MV-4-11 (cell line): ENCODE measurements at regions not wholly inside any gene's neighbourhood (a gene's known extent, or its start where the extent isn't known, plus 50 kb on each side); places are given as distances from the start of the nearest gene placed in this dataset.
A peak's percentile ranks its signal among the peaks of the same experiment; 100 is the strongest.

ENCODE experiments used
- DNase-seq: peaks from one replicate; lab custom pipeline; 2025; lab: John Stamatoyannopoulos, UW

GRCh38 chr12:60337839-60338549 is 742.2 kb downstream of the SLC16A7 start:
- no peak for DNase-seq

DNA sequence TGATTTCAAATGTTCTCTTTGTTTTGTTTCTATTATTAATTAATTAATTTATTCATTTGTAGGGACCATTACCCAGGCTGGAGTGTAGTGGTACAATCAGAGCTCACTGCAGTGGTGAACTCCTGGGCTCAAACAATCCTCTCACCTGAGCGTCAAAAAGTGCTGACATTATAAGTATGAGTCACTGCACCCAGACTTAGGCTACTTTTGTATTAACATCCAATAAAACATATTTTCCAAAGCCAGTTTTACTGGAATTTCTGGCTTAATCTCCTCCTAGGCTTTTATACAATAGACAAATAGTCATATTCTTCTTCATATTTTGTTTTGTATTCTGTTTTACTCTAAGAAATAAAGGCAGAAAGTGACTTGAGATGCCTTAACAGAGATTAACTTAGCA is 749.6 kb downstream of the SLC16A7 start:
- DNase-seq, result no peak

DNA sequence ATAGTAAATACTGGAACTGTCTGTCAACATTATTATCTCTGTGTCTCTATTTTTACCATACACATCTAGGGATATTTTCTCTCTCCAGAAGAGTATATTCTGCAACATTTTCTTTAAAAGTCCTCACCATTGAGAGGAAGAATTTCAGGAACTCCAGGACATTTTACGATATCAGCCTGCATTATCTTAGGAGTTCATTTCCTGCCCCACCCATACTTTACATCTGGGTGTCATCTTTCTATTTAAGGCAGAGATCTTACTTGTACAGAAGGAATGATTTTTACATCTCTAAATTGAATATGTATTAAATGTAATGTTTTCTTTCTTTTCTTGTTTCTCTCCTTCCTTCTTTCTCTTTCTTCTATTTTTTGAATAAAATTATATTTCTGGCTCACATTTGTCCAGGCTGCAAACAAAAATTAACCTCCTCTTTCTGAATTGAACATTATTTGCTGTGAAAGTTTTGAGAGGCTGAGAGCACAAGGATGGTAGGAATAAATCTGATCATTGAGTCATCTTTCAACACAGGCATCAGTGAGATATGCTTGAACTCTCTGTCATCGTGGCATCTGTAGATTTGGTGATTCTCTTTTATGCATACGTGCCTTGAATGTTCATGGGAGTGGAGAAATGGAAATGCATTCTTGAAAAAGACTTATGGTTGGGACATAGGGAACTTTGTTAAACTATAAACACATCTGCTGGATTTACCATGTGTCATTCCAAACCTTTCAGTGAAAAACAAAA is 753.6 kb downstream of the SLC16A7 start:
- no peak for DNase-seq

DNA sequence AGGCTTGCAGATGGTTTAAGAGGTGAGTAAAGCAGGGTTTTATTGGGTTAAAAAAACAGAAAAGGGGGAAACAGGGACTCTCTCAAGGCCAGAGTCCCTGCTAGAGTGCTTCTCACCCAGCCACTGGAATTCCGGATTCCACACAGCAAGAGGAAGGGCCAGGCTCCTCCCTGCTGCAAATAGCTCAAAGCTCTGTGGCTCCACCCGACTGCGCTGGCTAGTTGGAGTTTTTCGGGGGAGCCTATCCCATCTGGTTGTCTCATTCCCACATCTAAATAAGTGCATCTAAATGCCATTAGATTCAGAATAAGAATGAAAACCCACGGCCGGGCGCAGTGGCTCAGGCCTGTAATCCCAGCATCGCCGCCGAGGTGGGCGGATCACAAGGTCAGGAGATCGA is 791.5 kb downstream of the SLC16A7 start:
- DNase-seq, result no peak

DNA sequence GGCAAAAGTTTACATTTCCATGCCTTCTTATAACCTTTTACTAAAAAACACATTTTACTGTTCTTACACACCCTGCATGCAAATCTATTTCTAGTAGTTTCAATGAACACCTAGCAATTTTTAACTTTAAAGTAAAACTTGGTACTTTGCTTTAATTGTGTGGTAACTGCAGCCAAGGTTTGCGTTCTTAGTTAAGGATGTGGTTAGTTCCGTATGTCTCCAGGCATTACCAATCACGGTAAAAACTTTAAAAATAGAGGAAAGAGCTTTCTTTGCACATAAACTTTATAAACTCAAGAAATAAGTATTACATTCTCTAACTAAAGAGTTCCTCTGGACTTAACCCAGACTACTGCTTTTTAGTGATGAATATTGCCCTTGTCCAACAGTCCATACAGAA is 795.2 kb downstream of the SLC16A7 start:
- no peak for DNase-seq

- no peak for DNase-seq
Observed at GRCh38 chr12:60391791-60392190, 796.0 kb downstream of the SLC16A7 start.

DNA sequence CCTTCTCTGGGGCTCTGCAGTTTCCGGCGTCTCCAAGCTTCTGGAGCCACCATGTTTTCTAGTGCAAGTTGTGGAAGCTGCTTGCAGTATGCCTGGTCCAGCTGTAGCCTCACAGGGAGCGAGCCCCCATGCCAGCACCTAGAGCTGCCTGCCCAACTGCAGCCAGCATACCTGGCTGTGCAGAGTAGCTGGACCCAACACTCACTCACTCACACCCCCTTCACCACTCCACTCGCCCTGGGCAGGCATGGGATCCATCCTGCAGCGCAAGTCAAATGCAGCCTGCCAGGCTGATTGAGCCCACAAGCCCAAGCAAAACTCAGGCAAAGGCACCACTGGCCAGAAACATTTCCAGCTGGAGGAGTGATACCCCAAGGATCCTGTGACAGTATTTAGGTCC is 797.3 kb downstream of the SLC16A7 start:
- no peak for DNase-seq

DNA sequence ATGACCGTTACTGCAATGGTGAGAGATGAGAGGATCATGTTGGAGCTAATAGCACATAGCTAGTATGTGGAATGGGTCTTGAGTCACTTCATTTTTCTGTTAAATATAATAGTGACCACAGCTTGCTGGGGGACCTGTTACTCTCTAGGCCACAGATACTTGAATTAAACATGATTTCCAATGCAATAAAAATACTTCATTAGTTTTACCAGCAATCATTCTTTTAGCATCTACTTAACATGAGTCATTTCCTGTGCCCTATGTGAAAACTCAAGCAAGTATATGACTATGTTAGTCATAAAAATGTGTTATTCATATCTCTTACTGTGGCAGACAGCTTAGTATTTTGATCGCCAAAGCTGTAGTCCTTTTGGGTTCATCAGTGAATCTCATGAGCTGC is 798.8 kb downstream of the SLC16A7 start:
- no peak for DNase-seq

DNA sequence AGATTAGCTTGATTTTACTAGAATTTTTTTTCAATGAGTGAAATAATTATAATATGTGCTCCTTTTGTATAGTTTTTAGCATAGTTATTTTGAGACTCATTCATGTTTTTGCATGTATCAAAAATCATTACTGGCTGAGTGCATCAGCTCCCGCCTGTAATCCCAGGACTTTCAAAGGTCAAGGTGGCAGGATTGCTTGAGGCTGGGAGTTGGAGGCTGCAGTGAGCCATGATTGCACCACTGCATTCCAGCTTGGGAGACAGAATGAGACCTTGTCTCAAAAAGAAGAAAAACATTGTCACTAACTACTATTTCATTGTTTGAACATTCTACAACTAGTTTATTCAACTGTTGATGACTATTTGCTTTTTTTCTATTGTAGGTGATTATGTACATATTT is 802.7 kb downstream of the SLC16A7 start:
- DNase-seq, result no peak

GRCh38 chr12:60399064-60399463 is 803.2 kb downstream of the SLC16A7 start:
- DNase-seq, result no peak

GRCh38 chr12:60402996-60403395 is 807.2 kb downstream of the SLC16A7 start:
- no peak for DNase-seq

GRCh38 chr12:60415351-60415750 is 819.5 kb downstream of the SLC16A7 start:
- DNase-seq, result peak; percentile 82

GRCh38 chr12:60419986-60420385 is 824.2 kb downstream of the SLC16A7 start:
- no peak for DNase-seq

DNA sequence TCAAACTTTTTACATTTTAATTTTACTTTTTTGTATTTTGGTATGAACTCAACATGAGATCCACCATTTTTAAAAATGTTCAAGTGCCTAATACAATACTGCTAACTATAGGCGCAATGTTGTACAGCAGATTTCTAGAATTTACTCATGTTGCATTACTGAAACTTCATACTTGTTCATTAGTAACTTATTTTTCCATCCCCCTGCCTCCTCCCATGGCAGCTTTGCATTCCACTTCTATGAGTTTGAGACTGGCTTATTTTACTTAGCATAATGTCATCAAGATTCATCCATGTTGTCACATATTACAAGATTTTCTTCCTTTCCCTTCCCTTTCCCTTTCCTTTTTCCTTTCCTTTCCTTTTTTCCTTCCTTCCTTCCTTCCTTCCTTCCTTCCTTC is 825.9 kb downstream of the SLC16A7 start:
- no peak for DNase-seq

DNA sequence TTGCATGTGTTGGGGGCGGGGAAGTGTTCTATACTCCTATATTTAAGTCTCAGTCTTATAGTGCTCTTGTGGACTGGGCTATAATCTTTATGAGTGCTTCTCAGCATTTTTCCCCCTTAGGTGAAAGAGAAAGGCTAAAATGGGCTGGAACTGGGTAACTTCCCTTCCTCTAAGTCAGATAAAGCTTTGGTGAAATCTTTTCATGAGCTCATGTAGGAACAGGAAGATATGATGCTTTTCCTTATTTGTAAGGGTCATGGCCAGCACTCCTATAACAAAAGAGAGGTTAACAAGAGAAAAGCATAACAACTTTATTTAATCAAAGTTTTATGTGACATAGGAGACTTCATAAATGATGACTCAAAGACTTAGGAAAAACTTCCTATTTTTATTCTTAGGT is 841.5 kb downstream of the SLC16A7 start:
- DNase-seq, result no peak

DNA sequence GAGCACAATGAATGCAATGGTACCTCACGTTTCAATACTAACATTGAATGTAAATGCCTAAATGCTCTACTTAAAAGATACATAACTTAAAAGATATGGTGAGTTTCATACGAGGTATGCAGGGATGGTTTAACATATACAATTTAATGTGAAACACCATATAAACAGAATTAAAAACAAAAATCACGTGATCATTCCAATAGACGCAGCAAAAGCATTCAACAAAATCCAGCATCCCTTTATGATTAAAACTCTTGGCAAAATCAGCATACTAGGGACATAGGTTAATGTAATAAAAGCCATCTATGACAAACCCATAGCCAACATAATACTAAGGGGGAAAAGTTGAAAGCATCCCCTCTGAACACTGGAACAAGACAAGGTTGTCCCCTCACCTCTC is 845.7 kb downstream of the SLC16A7 start:
- no peak for DNase-seq

- no peak for DNase-seq
Observed at GRCh38 chr12:60451457-60451856, 855.6 kb downstream of the SLC16A7 start.

DNA sequence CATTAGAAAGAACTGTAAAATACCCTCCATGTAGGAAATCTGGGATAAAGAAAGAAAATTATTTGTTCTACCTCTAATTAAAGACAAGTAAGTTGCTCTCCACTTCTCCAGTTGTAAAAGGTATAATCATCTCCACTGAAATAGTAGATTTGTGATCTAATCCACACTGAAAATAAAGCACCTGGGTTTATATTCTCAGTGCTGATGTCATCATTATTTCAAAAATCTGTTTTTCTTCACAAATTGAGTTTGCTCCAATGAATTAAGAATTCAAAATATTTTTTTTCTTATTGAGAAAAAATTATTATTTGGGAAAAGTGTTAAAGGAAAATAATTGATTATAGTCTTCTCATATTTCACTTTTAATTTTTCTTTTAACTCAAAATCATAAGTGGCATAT is 869.2 kb downstream of the SLC16A7 start:
- DNase-seq, result no peak

- DNase-seq, result no peak
Observed at GRCh38 chr12:60468546-60468945, 872.7 kb downstream of the SLC16A7 start.

DNA sequence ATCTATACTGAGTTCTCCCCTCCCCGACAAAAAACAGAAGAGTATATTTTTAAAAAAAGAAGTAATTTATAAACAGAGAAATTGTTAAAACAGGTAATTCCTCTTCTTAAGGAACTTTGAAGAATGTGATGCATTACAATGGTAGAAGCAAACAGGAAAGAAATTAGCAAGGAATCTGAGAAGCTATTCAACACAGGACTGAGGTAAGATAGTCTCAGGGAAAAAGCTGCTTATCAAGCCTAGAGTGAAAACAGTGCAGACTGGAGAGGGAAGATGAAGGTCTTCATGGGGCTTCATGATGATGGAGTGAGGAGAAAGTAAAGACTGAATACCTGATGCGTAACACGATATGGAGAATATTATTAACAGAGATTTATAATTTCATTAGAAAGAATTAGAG is 880.0 kb downstream of the SLC16A7 start:
- DNase-seq, result no peak

- DNase-seq, result no peak
Observed at GRCh38 chr12:60487284-60487683, 891.5 kb downstream of the SLC16A7 start.

GRCh38 chr12:60489071-60489470 is 893.2 kb downstream of the SLC16A7 start:
- DNase-seq, result no peak

DNA sequence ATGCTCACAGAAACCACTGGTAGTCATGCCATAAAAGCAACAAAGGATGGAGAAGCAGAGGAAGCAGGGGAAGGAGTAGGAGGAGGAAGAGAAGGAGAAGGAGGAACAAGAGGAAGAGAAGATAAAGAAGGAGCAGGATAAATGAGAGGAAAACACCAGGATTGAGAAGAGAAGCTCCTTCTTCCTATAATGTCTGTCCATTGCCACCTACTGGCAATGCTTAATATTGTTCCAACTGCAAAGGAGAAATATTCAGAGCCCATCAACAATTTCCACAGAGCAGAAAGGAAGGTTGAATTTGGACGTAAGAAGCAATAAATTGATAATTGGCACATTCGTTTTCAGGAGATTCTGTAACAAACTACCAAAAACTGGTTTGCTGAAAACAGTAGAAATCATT is 898.4 kb downstream of the SLC16A7 start:
- peak; percentile 2 for DNase-seq

- no peak for DNase-seq
Observed at GRCh38 chr12:60498656-60499055, 902.8 kb downstream of the SLC16A7 start.
